ENCODE measurements at regions not wholly inside any gene's neighbourhood (a gene's known extent, or its start where the extent isn't known, plus 50 kb on each side); places are given as distances from the start of the nearest gene placed in this dataset.

GRCh38 chr9:108575276-108575675 lies 280.5 kb downstream of the ACTL7B start (continued):
- no peak for TF ChIP-seq REST (IDR thresholded peaks at IDR 0.05; ENCODE audit: unreplicated experiment)
- no peak for TF ChIP-seq EZH2 (IDR thresholded peaks at IDR 0.05; ENCODE audit: low read depth, unreplicated experiment)
- no peak for TF ChIP-seq ZNF462 (CRISPR knock-in tag; IDR thresholded peaks at IDR 0.05)
- no peak for TF ChIP-seq ZNF114 (CRISPR knock-in tag; IDR thresholded peaks at IDR 0.05)
- TF ChIP-seq JUNB (IDR thresholded peaks at IDR 0.05; ENCODE audit: unreplicated experiment): no peak

- Histone ChIP-seq H4K20me1 (replicated peaks; ENCODE audit: insufficient read depth) (no peaks in the 10 kb centered on the region), H3K4me2 (no peak overlapping the region), H3K4me3 (no peak overlapping the region), H3K4me1 (ENCODE audit: insufficient read depth) (no peaks in the 10 kb centered on the region), H3K79me2 (replicated peaks; ENCODE audit: insufficient read depth) (no peaks in the 10 kb centered on the region), H3K36me3 (ENCODE audit: insufficient read depth) (no peaks in the 10 kb centered on the region), H2AFZ (no peak overlapping the region), H3K9me2 (ENCODE audit: insufficient read depth) (no peaks in the 10 kb centered on the region), H3K27ac (ENCODE audit: low read depth) (no peak overlapping the region), H3K27me3 (ENCODE audit: insufficient read depth) (no peaks in the 10 kb centered on the region), H3F3A (replicated peaks; ENCODE audit: low read depth) (no peaks in the 10 kb centered on the region)
- peak overlapping the region; percentile 46; the same call in 1 of the 2 replicates for H3K27ac Mint-ChIP-seq
- H3K9me3 Mint-ChIP-seq: no peaks in the 10 kb centered on the region
- H3K27me3 Mint-ChIP-seq (ENCODE audit: insufficient read depth, low read depth, poor library complexity): no peaks in the 10 kb centered on the region
- no peak for ATAC-seq
- H3K36me3 Mint-ChIP-seq (ENCODE audit: low read depth): no peaks in the 10 kb centered on the region
- TF ChIP-seq ZNF114 (CRISPR knock-in tag; IDR thresholded peaks at IDR 0.05): no peak
- TF ChIP-seq STAT1 (IDR thresholded peaks at IDR 0.05; ENCODE audit: unreplicated experiment): no peak
- no peak for TF ChIP-seq ZNF462 (CRISPR knock-in tag; IDR thresholded peaks at IDR 0.05)
- TF ChIP-seq EZH2 (IDR thresholded peaks at IDR 0.05; ENCODE audit: low read depth, unreplicated experiment): no peak
- H3K4me3 Mint-ChIP-seq: no peak overlapping the region
- H3K4me1 Mint-ChIP-seq: peaks cover 9% of the 10 kb centered on the region
- DNase-seq (ENCODE audit: low spot score): no peak
These were observed 286.2 kb downstream of the ACTL7B start for GRCh38 chr9:108569624-108570023.

Measured in GM23338 (cell line).